ENCODE measurements at regions not wholly inside any gene's neighbourhood (a gene's known extent, or its start where the extent isn't known, plus 50 kb on each side); places are given as distances from the start of the nearest gene placed in this dataset.

DNA sequence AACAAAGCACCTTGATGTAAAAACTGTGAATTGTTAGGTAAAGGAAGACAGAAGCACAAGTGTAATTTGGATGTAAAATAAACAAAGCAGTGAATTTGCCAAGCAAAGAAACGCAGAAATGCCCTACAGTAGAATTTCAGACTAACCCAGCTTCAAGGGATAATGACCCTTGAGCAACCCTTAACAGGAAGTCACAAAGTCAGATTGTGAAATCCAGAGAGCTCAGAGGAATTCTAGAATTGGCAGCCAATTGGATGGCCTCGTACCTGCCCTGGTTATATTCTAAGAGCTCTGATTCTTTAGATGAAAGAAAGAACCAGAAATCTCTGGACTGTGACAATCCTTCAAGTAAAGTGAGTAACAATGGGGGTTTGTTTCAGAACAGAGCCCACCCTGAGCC lies 152.7 kb upstream of the CHRM3 start:
- DNase-seq (ENCODE audit: low read depth, low spot score), result no peak
- in situ Hi-C loops (cut with HindIII; ENCODE audit: low pct_unique_long_range_greater_than_20kb, low sequenced_read_pairs), result no loop called here

- no peak for DNase-seq (ENCODE audit: low read depth, low spot score)
- in situ Hi-C loops (cut with HindIII; ENCODE audit: low pct_unique_long_range_greater_than_20kb, low sequenced_read_pairs), result no loop called here
Measured at GRCh38 chr1:239232921-239233320, 153.4 kb upstream of the CHRM3 start.

DNA sequence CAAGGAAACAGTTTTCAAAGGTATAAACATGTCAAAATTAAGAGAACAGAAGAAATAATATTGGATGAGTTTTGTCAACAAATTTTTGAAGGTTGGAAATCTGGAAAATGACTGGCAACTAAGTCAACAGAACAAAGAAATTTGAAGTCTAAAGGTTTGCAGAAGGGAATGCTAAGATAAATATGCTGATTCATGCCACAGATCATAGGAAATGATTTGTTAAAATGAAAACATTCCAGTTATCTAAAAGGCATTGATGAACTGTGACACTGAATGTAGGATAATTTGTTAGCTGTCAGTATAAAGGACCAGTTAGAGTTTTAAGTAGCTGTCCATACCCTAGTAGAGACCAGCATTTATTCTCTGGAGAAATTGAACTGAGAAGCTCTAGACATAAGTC lies 157.9 kb upstream of the CHRM3 start:
- in situ Hi-C loops (cut with HindIII; ENCODE audit: low pct_unique_long_range_greater_than_20kb, low sequenced_read_pairs), result no loop called here

DNA sequence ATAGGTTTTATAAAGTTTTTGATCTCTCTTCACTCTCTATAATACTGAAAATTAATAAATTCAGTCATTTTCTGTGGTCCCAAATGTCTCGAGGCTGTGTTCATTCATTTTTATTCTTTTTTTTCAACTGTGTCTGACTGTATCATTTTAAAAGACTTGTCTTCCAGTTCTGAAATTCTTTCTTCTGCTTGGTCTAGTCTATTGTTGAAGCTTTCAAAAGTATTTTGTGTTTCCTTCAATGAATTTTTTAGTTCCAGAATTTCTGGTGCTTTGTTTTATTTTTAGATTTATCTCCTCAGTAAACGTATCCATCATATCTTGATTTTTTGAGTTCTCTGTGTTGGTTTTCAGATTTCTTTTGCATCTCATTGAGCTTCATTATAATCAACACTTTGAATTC lies 161.0 kb upstream of the CHRM3 start:
- in situ Hi-C loops (cut with HindIII; ENCODE audit: low pct_unique_long_range_greater_than_20kb, low sequenced_read_pairs), result no loop called here
- no peak for DNase-seq (ENCODE audit: low read depth, low spot score)

More for the DNA sequence above, 157.9 kb upstream of the CHRM3 start:
- no peak for DNase-seq (ENCODE audit: low read depth, low spot score)

GRCh38 chr1:239224100-239224499 lies 162.3 kb upstream of the CHRM3 start:
- in situ Hi-C loops (cut with HindIII; ENCODE audit: low pct_unique_long_range_greater_than_20kb, low sequenced_read_pairs), result no loop called here
- no peak for DNase-seq (ENCODE audit: low read depth, low spot score)

- no peak for DNase-seq (ENCODE audit: low read depth, low spot score)
- in situ Hi-C loops (cut with HindIII; ENCODE audit: low pct_unique_long_range_greater_than_20kb, low sequenced_read_pairs), result no loop called here
Measured at GRCh38 chr1:239222999-239223398, 163.4 kb upstream of the CHRM3 start.

DNA sequence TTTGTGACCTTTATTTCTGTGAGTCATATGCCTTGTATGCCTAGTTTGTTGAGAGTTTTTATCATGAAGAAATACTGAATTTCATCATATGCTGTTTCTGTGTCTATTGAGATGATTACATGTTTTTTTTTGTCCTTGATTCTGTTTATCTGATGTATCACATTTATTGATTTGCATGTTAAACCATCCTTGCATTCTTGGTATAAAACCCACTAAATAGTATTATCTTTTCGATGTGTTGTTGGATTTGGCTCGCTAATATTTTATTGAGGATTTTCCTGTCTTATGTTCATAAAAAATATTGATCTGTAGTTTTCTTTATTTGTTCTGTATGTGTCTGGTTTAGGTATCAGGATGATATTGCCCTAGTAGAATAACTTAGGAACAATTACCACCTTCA lies 164.7 kb upstream of the CHRM3 start:
- in situ Hi-C loops (cut with HindIII; ENCODE audit: low pct_unique_long_range_greater_than_20kb, low sequenced_read_pairs), result no loop called here
- DNase-seq (ENCODE audit: low read depth, low spot score), result no peak

- no peak for DNase-seq (ENCODE audit: low read depth, low spot score)
- in situ Hi-C loops (cut with HindIII; ENCODE audit: low pct_unique_long_range_greater_than_20kb, low sequenced_read_pairs), result no loop called here
Measured at GRCh38 chr1:239219679-239220078, 166.7 kb upstream of the CHRM3 start.

GRCh38 chr1:239218301-239218700 lies 168.1 kb upstream of the CHRM3 start:
- DNase-seq (ENCODE audit: low read depth, low spot score), result no peak
- in situ Hi-C loops (cut with HindIII; ENCODE audit: low pct_unique_long_range_greater_than_20kb, low sequenced_read_pairs), result no loop called here

DNA sequence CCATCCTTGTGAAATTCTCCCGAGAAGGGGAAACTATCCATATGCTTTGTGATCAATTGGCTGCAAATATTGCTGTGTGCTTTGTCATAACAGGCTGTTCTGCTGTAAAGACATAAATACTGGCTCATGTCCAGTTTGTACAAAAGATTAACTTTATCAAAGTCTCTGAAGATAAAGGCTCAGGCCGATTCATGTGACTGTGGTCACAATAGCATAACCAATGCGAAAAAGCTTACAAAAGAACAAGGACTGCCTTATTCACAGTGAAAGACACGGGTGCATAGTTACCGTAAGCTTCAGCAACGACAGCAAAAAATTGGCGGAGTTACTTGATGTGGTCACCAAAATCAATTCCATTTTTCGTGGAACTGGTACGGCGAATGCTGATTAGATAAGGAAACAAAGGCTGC lies 173.6 kb upstream of the CHRM3 start:
- in situ Hi-C loops (cut with HindIII; ENCODE audit: low pct_unique_long_range_greater_than_20kb, low sequenced_read_pairs), result no loop called here
- DNase-seq (ENCODE audit: low read depth, low spot score), result peak; percentile 55

- in situ Hi-C loops (cut with HindIII; ENCODE audit: low pct_unique_long_range_greater_than_20kb, low sequenced_read_pairs), result no loop called here
- no peak for DNase-seq (ENCODE audit: low read depth, low spot score)
Measured at GRCh38 chr1:239209591-239209990, 176.8 kb upstream of the CHRM3 start.

DNA sequence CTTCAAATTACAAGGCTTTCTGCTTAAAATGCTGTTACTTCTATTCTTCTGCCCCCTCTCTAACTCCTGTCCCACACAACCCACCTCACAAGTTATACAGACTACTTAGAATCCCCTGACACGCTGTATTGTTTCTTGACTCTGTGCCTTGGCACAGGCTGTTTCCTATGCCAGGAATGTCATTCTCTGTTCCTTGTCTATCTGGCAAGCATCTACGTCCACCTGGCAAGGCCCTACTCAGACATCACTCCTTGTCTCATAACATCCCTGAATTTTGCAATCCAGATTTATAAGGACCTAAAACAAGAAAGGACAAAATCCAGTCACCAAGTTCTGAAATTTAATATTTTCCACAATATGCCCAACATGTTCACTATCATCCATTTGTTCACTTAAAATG lies 182.0 kb upstream of the CHRM3 start:
- DNase-seq (ENCODE audit: low read depth, low spot score), result no peak
- in situ Hi-C loops (cut with HindIII; ENCODE audit: low pct_unique_long_range_greater_than_20kb, low sequenced_read_pairs), result no loop called here

- in situ Hi-C loops (cut with HindIII; ENCODE audit: low pct_unique_long_range_greater_than_20kb, low sequenced_read_pairs), result no loop called here
- no peak for DNase-seq (ENCODE audit: low read depth, low spot score)
Measured at GRCh38 chr1:239197871-239198270, 188.5 kb upstream of the CHRM3 start.

- in situ Hi-C loops (cut with HindIII; ENCODE audit: low pct_unique_long_range_greater_than_20kb, low sequenced_read_pairs), result no loop called here
Measured at GRCh38 chr1:239189998-239190512, 196.3 kb upstream of the CHRM3 start.

GRCh38 chr1:239186487-239186886 lies 199.9 kb upstream of the CHRM3 start:
- in situ Hi-C loops (cut with HindIII; ENCODE audit: low pct_unique_long_range_greater_than_20kb, low sequenced_read_pairs), result no loop called here
- DNase-seq (ENCODE audit: low read depth, low spot score), result no peak

More at GRCh38 chr1:239189998-239190512, 196.3 kb upstream of the CHRM3 start:
- DNase-seq (ENCODE audit: low read depth, low spot score), result no peak

DNA sequence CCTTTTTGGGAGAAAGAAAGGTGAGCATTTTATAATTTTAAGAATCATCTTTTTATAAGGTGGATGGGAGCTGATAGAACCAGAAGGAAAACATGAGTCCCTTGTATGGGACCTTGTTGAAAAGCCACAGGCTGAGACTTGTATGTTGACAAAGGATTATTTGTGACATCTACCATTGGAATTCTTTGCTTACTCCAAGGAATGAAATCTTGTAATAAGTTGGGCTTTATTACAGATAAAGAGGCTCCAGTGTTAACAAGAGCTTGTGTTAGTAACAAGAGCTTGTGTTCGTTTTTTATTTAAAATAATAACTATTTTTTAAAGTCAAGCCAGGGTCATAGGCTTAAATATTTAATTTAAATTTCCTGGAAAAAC lies 201.1 kb upstream of the CHRM3 start:
- no peak for DNase-seq (ENCODE audit: low read depth, low spot score)
- in situ Hi-C loops (cut with HindIII; ENCODE audit: low pct_unique_long_range_greater_than_20kb, low sequenced_read_pairs), result no loop called here

- no peak for DNase-seq (ENCODE audit: low read depth, low spot score)
- in situ Hi-C loops (cut with HindIII; ENCODE audit: low pct_unique_long_range_greater_than_20kb, low sequenced_read_pairs), result no loop called here
Measured at GRCh38 chr1:239184561-239185244, 201.7 kb upstream of the CHRM3 start.

DNA sequence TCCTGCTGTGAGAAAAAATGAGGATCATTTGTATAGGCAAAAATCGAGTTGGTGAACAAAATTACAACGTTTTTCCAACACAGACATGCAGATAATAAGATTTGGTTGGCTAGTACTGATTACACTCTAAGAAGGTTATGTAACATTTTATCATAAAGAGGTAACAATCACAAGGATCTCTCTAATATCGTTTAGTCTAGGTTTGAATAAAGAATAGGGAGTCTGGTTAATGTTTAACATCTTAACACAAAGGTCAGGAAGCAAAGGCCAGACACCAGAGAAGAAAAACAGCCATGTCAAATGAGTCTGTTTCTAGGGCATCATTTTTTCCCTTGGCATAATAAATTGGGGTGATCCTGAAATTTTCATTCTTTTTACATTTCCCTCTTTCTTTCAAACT lies 207.4 kb upstream of the CHRM3 start:
- in situ Hi-C loops (cut with HindIII; ENCODE audit: low pct_unique_long_range_greater_than_20kb, low sequenced_read_pairs), result no loop called here

GRCh38 chr1:239174880-239175279 lies 211.5 kb upstream of the CHRM3 start:
- in situ Hi-C loops (cut with HindIII; ENCODE audit: low pct_unique_long_range_greater_than_20kb, low sequenced_read_pairs), result no loop called here
- DNase-seq (ENCODE audit: low read depth, low spot score), result no peak

More for the DNA sequence above, 207.4 kb upstream of the CHRM3 start:
- no peak for DNase-seq (ENCODE audit: low read depth, low spot score)

- DNase-seq (ENCODE audit: low read depth, low spot score), result no peak
- in situ Hi-C loops (cut with HindIII; ENCODE audit: low pct_unique_long_range_greater_than_20kb, low sequenced_read_pairs), result no loop called here
Measured at GRCh38 chr1:239170828-239171227, 215.5 kb upstream of the CHRM3 start.
